ENCODE measurements at regions not wholly inside any gene's neighbourhood (a gene's known extent, or its start where the extent isn't known, plus 50 kb on each side); places are given as distances from the start of the nearest gene placed in this dataset.

DNA sequence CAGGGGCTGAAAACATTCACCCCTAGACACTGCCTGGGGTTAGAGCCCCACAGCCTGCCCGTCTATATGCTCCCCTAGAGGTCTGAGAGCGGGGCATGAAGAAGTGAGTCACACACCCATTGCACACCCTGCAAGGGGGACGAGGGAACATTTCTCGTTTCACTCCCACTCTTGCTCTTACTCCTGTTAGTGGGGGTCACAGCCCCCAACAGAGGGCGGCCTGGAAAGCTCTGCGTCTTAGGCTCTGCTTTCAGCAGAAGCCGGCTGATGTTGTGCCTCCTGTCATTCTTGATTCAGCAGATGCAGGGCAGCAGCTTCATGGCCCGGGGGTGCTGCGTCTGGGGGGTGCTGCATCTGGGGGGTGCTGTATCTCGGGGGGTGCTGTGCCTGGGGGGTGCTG, 141.3 kb downstream of the ASB1 start:
- no peak overlapping the region for H3K4me3 ChIP-seq
- no peaks in the 10 kb centered on the region for H3K4me1 ChIP-seq (ENCODE audit: insufficient read depth)
- no peaks in the 10 kb centered on the region for H3K79me2 ChIP-seq (ENCODE audit: insufficient read depth)
- no peak for DNase-seq
- H3K9me3 ChIP-seq (ENCODE audit: low read depth), result no peaks in the 10 kb centered on the region
- no peak for TF ChIP-seq EZH2phosphoT487 (IDR thresholded peaks at IDR 0.05; ENCODE audit: insufficient read depth, low read depth)
- no peak for TF ChIP-seq EZH2 (IDR thresholded peaks at IDR 0.05; ENCODE audit: insufficient read depth, poor library complexity, severe bottlenecking)
- no peaks in the 10 kb centered on the region for H3K36me3 ChIP-seq (ENCODE audit: low read depth)
- peaks cover 4% of the 10 kb centered on the region; the same call in 1 of the 2 replicates for H3K27me3 ChIP-seq (replicated peaks; ENCODE audit: insufficient read depth)
- no peaks in the 10 kb centered on the region for H4K20me1 ChIP-seq (ENCODE audit: insufficient read depth)
- H2AFZ ChIP-seq, result no peak overlapping the region
- H3F3A ChIP-seq (ENCODE audit: insufficient read depth), result no peaks in the 10 kb centered on the region
- no peak overlapping the region for H3K4me2 ChIP-seq (ENCODE audit: unreplicated experiment)
- 75 to 87% methylated on average over 9 to 10 of the region's 10 CpGs for WGBS, 2 experiments (ENCODE audit: low coverage in 1 of 2, low lambda C conversion rate in 2 of 2, missing lambda C conversion rate in 2 of 2)
- in situ Hi-C loops (cut with MboI), result no loop called here
- H3K27ac ChIP-seq, result no peak overlapping the region
- no peak overlapping the region for H3K9ac ChIP-seq
- H3K9me2 ChIP-seq (ENCODE audit: insufficient read depth), result no peaks in the 10 kb centered on the region

- in situ Hi-C loops (cut with MboI), result no loop called here
- H3K4me3 ChIP-seq, result no peak overlapping the region
- no peak overlapping the region for H3K9ac ChIP-seq
- no peaks in the 10 kb centered on the region for H3F3A ChIP-seq (ENCODE audit: insufficient read depth)
- H3K36me3 ChIP-seq (ENCODE audit: low read depth), result no peaks in the 10 kb centered on the region
- no peaks in the 10 kb centered on the region for H3K4me1 ChIP-seq (ENCODE audit: insufficient read depth)
- no peaks in the 10 kb centered on the region for H3K79me2 ChIP-seq (ENCODE audit: insufficient read depth)
- no peak overlapping the region for H2AFZ ChIP-seq
- TF ChIP-seq EZH2 (IDR thresholded peaks at IDR 0.05; ENCODE audit: insufficient read depth, poor library complexity, severe bottlenecking) (no peak), EZH2phosphoT487 (IDR thresholded peaks at IDR 0.05; ENCODE audit: insufficient read depth, low read depth) (no peak)
- no peaks in the 10 kb centered on the region for H3K9me3 ChIP-seq (ENCODE audit: low read depth)
- peaks cover 4% of the 10 kb centered on the region; the same call in 1 of the 2 replicates for H3K27me3 ChIP-seq (replicated peaks; ENCODE audit: insufficient read depth)
- H3K4me2 ChIP-seq (ENCODE audit: unreplicated experiment), result no peak overlapping the region
- H3K27ac ChIP-seq, result no peak overlapping the region
- WGBS, 2 experiments (ENCODE audit: low coverage in 1 of 2, low lambda C conversion rate in 2 of 2, missing lambda C conversion rate in 2 of 2), result 79 to 83% methylated on average over 23 to 27 of the region's 27 CpGs
- H3K9me2 ChIP-seq (ENCODE audit: insufficient read depth), result no peaks in the 10 kb centered on the region
- H4K20me1 ChIP-seq (ENCODE audit: insufficient read depth), result no peaks in the 10 kb centered on the region
- no peak for DNase-seq
Observed at GRCh38 chr2:238568455-238569440, 142.0 kb downstream of the ASB1 start.

- no peaks in the 10 kb centered on the region for H3K36me3 ChIP-seq (ENCODE audit: low read depth)
- DNase-seq, result no peak
- H2AFZ ChIP-seq, result no peak overlapping the region
- WGBS, 2 experiments (ENCODE audit: low coverage in 1 of 2, low lambda C conversion rate in 2 of 2, missing lambda C conversion rate in 2 of 2), result 74 to 75% methylated on average over 25 of the region's 25 CpGs
- no peak overlapping the region for H3K9ac ChIP-seq
- H3K79me2 ChIP-seq (ENCODE audit: insufficient read depth), result no peaks in the 10 kb centered on the region
- no peaks in the 10 kb centered on the region for H3K4me1 ChIP-seq (ENCODE audit: insufficient read depth)
- no peak for TF ChIP-seq EZH2 (IDR thresholded peaks at IDR 0.05; ENCODE audit: insufficient read depth, poor library complexity, severe bottlenecking)
- peaks cover 4% of the 10 kb centered on the region; the same call in 1 of the 2 replicates for H3K27me3 ChIP-seq (replicated peaks; ENCODE audit: insufficient read depth)
- no peak overlapping the region for H3K27ac ChIP-seq
- no peaks in the 10 kb centered on the region for H3K9me3 ChIP-seq (ENCODE audit: low read depth)
- H3F3A ChIP-seq (ENCODE audit: insufficient read depth), result no peaks in the 10 kb centered on the region
- no peak overlapping the region for H3K4me2 ChIP-seq (ENCODE audit: unreplicated experiment)
- H3K9me2 ChIP-seq (ENCODE audit: insufficient read depth), result no peaks in the 10 kb centered on the region
- in situ Hi-C loops (cut with MboI), result no loop called here
- no peaks in the 10 kb centered on the region for H4K20me1 ChIP-seq (ENCODE audit: insufficient read depth)
- H3K4me3 ChIP-seq, result no peak overlapping the region
Observed at GRCh38 chr2:238569507-238570195, 142.9 kb downstream of the ASB1 start.

GRCh38 chr2:238570391-238570790, 143.7 kb downstream of the ASB1 start:
- 87 to 90% methylated on average over 10 of the region's 10 CpGs for WGBS, 2 experiments (ENCODE audit: low coverage in 1 of 2, low lambda C conversion rate in 2 of 2, missing lambda C conversion rate in 2 of 2)
- no peak overlapping the region for H3K4me3 ChIP-seq
- no peak for TF ChIP-seq EZH2phosphoT487 (IDR thresholded peaks at IDR 0.05; ENCODE audit: insufficient read depth, low read depth)
- no peak for TF ChIP-seq EZH2 (IDR thresholded peaks at IDR 0.05; ENCODE audit: insufficient read depth, poor library complexity, severe bottlenecking)

More at GRCh38 chr2:238570391-238570790, 143.7 kb downstream of the ASB1 start:
- DNase-seq, result no peak
- Histone ChIP-seq H3K27me3 (replicated peaks; ENCODE audit: insufficient read depth) (peaks cover 4% of the 10 kb centered on the region; the same call in 1 of the 2 replicates), H3K36me3 (ENCODE audit: low read depth) (no peaks in the 10 kb centered on the region), H3K9me3 (ENCODE audit: low read depth) (no peaks in the 10 kb centered on the region), H4K20me1 (ENCODE audit: insufficient read depth) (no peaks in the 10 kb centered on the region), H3F3A (ENCODE audit: insufficient read depth) (no peaks in the 10 kb centered on the region), H3K27ac (no peak overlapping the region), H3K9me2 (ENCODE audit: insufficient read depth) (no peaks in the 10 kb centered on the region), H3K79me2 (ENCODE audit: insufficient read depth) (no peaks in the 10 kb centered on the region), H2AFZ (no peak overlapping the region), H3K4me1 (ENCODE audit: insufficient read depth) (no peaks in the 10 kb centered on the region), H3K9ac (no peak overlapping the region), H3K4me2 (ENCODE audit: unreplicated experiment) (no peak overlapping the region)
- in situ Hi-C loops (cut with MboI), result no loop called here

All from GM23248 (cell line).